Peyer's patch (tissue), 4 donors: ENCODE measurements at regions not wholly inside any gene's neighbourhood (a gene's known extent, or its start where the extent isn't known, plus 50 kb on each side); places are given as distances from the start of the nearest gene placed in this dataset.
"Not testable (repeated sequence)": the region's sequence is repeated elsewhere in the genome, so short reads cannot be mapped to it uniquely, and the experiment has no call there.

Experiments
- CTCF ChIP-seq, 6 experiments: fragments of 450-650 bp in 4 of 6; fragments of 200-600 bp in 2 of 6; sonication (generic) in 1 of 6; IDR thresholded peaks; one replicate each; pipeline ENCODE4 v1.5.1; 2017 to 2019; ENCODE audit warnings: antibody characterized with exemption in 6 of 6, mild to moderate bottlenecking in 3 of 6, moderate library complexity in 1 of 6
- POLR2A ChIP-seq, 2 donors: fragments of 450-650 bp; IDR thresholded peaks; one replicate each; pipeline ENCODE4 v1.5.1; 2017; ENCODE audit warnings: antibody characterized with exemption in 2 of 2, mild to moderate bottlenecking in 2 of 2, moderate library complexity in 2 of 2

GRCh38 chr3:18205701-18206100 lies 219.4 kb downstream of the SATB1 start:
- not testable (repeated sequence) for TF ChIP-seq CTCF, POLR2A (IDR thresholded peaks at IDR 0.05)
